ENCODE measurements at regions not wholly inside any gene's neighbourhood (a gene's known extent, or its start where the extent isn't known, plus 50 kb on each side); places are given as distances from the start of the nearest gene placed in this dataset.

DNA sequence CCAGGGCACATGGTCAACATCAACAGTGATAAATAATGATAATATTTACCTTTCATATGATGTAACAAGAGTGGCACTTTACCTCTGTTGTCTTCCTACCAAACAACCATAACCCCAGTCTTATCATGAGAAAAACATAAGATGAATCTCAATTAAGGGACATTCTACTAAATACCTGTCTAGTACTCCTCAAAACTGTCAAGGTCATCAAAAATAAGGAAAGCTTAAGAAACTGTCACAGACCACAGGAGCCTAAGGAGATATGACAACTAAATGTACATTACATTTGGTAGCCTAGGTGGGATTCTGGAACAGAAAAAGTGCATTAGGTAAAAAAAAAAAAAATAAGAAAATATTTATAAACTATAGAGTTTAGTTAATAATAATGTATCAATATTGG lies 118.1 kb downstream of the CCDC34 start:
- DNase-seq (ENCODE audit: low spot score), result no peak
- no peak overlapping the region for H3K27ac ChIP-seq
- no peak overlapping the region for H3K4me3 ChIP-seq
- TF ChIP-seq, protein P1, sequence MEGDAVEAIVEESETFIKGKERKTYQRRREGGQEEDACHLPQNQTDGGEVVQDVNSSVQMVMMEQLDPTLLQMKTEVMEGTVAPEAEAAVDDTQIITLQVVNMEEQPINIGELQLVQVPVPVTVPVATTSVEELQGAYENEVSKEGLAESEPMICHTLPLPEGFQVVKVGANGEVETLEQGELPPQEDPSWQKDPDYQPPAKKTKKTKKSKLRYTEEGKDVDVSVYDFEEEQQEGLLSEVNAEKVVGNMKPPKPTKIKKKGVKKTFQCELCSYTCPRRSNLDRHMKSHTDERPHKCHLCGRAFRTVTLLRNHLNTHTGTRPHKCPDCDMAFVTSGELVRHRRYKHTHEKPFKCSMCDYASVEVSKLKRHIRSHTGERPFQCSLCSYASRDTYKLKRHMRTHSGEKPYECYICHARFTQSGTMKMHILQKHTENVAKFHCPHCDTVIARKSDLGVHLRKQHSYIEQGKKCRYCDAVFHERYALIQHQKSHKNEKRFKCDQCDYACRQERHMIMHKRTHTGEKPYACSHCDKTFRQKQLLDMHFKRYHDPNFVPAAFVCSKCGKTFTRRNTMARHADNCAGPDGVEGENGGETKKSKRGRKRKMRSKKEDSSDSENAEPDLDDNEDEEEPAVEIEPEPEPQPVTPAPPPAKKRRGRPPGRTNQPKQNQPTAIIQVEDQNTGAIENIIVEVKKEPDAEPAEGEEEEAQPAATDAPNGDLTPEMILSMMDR (IDR thresholded peaks at IDR 0.05), result no peak

DNA sequence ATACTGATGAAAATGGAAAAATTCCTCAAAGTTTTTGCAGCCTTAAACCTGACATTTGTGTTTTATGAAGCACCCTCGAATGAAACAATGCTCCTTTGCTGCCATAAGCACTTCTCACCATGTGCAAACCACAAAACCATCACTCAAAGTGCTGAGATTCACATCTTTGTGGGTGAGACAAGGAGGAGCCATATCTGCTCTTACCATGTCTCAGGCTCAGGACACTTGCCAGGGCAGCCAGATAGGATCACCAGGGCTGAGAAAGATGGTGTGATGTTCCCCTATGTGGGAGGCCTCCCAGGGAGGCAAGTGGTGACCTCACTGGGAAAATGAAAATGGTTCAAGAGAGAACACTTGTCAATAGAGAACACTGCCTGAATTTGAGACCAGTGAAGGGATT lies 120.4 kb downstream of the CCDC34 start:
- H3K27ac ChIP-seq, result no peak overlapping the region
- no peak overlapping the region for H3K4me3 ChIP-seq
- DNase-seq (ENCODE audit: low spot score), result no peak
- TF ChIP-seq, protein P1 (IDR thresholded peaks at IDR 0.05), result no peak

DNA sequence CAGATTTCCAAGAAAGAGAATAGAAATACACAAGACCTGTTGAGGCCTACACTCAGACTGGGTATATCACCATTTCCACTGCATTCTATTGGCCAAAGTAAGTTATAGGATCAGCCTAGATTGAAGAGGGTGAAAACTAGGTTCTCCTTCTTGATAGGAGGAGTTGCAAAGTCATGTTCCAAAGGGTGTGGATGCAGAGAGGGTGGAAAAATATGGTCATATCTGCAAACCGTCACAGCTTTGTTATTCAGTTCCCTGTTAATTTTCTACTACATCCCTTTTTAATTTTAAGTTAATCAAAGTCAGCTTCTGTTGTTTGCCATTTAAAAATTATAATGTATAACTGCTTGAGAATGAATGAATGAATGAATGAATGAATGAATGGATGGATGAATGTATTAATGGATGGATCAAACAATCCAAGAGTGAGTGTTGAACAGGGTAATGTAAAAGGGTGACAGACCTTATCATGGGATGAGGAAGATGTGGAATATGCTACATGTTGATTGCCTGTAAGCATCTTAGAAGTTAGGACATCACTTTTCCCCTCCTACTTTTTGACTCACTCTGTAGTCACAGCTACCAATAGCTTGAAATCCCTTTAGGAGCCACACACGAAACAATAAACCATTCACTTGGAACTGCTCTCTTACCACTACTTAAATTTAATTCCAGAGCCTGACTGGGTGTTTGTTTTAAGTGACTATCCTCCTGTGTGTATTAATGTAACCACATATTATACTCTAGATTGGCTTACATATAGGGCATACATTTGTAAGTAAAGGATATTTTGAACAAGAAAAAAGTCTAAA lies 121.5 kb downstream of the CCDC34 start:
- no peak overlapping the region for H3K4me3 ChIP-seq
- TF ChIP-seq, protein P1 (IDR thresholded peaks at IDR 0.05), result no peak
- DNase-seq (ENCODE audit: low spot score), result no peak
- no peak overlapping the region for H3K27ac ChIP-seq

DNA sequence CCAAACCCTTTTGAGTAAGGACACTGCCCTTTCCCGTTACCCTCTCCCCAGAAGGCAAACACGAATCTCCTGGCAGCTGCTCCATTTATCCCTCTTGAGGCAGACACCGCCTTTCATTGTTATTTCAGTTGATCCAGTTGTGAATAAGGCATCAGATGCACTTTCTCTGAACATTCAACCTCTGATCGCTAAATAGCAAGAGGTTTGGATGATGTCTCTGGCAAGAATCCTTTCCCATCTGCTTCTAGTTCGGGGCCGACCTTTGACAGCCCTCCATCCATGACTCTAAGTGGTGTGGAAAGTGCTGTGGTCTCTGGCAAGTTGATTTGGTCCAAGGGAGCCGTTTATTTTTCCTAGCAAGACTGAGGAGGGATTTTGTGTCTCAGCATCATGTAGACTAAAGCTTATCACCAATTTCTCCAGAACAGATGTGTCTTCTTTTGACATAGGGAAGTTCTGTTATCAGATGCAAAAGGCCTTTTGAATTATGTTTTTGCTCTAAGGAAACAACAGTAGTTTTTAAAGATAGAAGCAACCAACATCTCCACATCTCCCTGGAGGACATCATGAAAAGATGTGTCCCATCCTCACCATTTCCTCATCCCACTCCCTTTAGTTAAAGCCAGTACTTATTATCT lies 123.6 kb downstream of the CCDC34 start:
- TF ChIP-seq, protein P1 (IDR thresholded peaks at IDR 0.05), result no peak
- H3K27ac ChIP-seq, result no peak overlapping the region
- no peak for DNase-seq (ENCODE audit: low spot score)

DNA sequence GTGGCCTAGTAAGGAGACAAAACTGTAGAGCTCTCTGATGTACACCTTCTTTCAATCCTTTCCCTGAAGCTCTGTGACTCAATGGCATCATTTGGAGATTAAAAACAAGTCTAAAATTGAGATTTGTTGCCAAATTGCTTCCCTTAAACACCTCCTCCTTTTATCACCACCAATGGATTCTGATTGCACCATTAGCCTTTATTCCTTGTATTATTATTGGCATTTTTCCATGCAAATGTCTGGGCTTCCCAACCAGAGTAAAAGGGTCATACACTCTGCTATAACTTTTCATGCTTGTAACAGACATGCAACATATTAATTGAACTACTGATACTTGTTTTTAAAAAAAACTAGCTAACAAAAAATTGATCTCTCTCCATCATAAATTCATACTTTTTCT lies 124.2 kb downstream of the CCDC34 start:
- TF ChIP-seq, protein P1 (IDR thresholded peaks at IDR 0.05), result no peak
- H3K27ac ChIP-seq, result no peak overlapping the region
- no peak for DNase-seq (ENCODE audit: low spot score)
- H3K4me3 ChIP-seq, result no peak overlapping the region

More for the DNA sequence above, 123.6 kb downstream of the CCDC34 start:
- no peak overlapping the region for H3K4me3 ChIP-seq

DNA sequence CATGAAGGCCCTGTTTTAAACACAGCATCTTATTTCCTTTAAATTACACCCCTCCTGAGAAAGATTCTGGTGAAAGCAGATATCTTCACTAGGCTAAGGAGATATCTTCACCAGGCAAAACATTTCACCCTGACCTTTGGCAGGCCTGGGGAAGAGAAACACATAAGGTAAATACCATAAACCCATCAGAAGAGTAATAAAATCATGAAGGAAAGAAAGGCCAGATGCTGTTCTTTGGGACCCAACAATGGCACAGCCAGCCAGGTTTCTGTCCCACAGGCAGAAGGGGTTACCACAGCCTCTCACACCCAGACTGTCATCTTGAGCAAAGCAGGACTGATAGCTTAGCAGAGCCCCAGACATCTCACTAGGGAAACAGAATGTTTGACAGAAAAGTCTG lies 125.4 kb downstream of the CCDC34 start:
- Histone ChIP-seq H3K27ac (no peak overlapping the region), H3K4me3 (no peak overlapping the region)
- TF ChIP-seq, protein P1 (IDR thresholded peaks at IDR 0.05), result no peak
- DNase-seq (ENCODE audit: low spot score), result no peak

DNA sequence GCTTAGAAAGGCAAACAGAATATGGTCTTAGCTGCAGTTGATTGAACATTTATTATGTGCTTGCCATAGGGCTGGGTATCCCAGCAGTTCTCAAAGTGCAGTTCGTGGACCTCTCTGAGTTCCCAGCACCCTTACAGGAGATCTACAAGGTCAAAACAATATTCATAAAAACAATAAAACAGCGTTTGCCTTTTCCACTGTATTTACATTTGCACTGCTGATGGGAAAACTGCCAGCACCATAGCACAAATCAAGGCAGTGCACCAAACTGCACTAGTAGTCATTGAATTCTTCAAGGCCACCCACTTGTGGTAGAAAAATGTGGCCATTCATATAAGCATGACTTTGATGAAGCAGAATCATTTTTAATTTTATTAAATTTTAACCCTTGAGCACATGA lies 128.1 kb downstream of the CCDC34 start:
- Histone ChIP-seq H3K27ac (no peak overlapping the region), H3K4me3 (no peak overlapping the region)
- no peak for DNase-seq (ENCODE audit: low spot score)
- TF ChIP-seq, protein P1 (IDR thresholded peaks at IDR 0.05), result no peak

Measured in coronary artery (tissue), 2 donors.